ENCODE measurements at regions not wholly inside any gene's neighbourhood (a gene's known extent, or its start where the extent isn't known, plus 50 kb on each side); places are given as distances from the start of the nearest gene placed in this dataset.

DNA sequence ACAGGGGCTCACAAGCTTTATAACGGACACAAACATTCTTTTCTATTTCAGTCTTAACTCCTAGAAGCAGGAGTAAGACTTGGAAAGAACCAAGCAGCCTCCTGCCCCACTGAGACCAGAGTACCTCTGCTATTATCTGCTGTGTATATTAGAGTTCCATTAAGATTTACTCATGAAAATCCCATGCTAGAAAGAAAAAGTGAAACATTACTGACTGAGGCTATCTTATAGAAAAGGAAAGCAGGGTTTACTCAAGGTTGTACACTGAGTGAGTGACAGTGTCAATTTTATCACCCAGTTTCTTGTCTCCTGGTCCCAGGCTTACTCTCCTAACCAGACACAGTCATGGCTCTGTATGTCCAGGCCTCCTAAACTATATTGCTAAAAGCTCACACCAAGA is 97.9 kb upstream of the SOX2 start:
- TF ChIP-seq, protein P1, sequence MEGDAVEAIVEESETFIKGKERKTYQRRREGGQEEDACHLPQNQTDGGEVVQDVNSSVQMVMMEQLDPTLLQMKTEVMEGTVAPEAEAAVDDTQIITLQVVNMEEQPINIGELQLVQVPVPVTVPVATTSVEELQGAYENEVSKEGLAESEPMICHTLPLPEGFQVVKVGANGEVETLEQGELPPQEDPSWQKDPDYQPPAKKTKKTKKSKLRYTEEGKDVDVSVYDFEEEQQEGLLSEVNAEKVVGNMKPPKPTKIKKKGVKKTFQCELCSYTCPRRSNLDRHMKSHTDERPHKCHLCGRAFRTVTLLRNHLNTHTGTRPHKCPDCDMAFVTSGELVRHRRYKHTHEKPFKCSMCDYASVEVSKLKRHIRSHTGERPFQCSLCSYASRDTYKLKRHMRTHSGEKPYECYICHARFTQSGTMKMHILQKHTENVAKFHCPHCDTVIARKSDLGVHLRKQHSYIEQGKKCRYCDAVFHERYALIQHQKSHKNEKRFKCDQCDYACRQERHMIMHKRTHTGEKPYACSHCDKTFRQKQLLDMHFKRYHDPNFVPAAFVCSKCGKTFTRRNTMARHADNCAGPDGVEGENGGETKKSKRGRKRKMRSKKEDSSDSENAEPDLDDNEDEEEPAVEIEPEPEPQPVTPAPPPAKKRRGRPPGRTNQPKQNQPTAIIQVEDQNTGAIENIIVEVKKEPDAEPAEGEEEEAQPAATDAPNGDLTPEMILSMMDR (IDR thresholded peaks at IDR 0.05), result no peak
- TF ChIP-seq POLR2AphosphoS5 (IDR thresholded peaks at IDR 0.05), result no peak
